ENCODE measurements at regions not wholly inside any gene's neighbourhood (a gene's known extent, or its start where the extent isn't known, plus 50 kb on each side); places are given as distances from the start of the nearest gene placed in this dataset.

DNA sequence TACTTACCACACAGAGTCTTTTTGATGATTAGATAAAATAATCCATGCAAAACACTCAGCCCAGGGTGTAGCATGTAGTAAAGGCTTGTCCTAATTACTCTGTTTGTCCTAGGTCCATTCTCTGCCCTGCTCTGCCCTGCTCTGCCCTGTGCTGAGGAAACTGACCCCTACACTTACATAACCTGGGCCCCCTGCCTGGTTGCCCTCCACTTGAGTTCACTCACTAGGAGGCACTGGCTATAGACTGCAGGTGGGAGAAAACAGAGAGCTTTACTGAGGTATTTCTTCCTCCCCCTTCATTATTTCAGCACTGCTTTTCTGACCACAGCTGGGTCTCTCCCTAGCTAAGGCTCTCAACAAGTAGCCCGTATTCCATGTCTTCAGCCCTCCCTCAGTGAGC, 70.9 kb upstream of the TBX18 start:
- TF ChIP-seq CREB1 (CRISPR knock-in tag; IDR thresholded peaks at IDR 0.05) (no peak), SOX15 (CRISPR knock-in tag; IDR thresholded peaks at IDR 0.05) (no peak)

All from WTC11 (cell line).